ENCODE measurements at regions not wholly inside any gene's neighbourhood (a gene's known extent, or its start where the extent isn't known, plus 50 kb on each side); places are given as distances from the start of the nearest gene placed in this dataset.

DNA sequence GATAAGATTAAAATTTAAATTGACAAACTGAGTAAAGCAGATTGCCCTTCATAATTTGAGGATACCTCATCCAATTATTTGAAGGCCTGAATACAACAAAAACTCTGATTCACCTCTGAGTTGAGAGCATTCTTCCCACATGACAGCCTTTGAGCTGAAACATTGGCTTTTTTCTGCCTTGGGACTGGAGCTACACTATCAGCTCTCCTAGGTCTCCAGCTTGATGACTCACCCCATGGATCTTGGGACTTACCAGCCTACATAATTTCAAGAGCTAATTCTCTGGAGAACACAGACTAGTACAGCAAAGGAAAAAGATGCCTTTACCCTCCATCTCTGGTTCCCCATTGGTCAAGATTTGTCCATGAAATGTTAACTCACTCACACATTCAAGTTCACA lies 555.1 kb downstream of the FOXG1 start:
- no peak overlapping the region for H3K27ac ChIP-seq
- no peak for DNase-seq (ENCODE audit: low read depth, low spot score)

DNA sequence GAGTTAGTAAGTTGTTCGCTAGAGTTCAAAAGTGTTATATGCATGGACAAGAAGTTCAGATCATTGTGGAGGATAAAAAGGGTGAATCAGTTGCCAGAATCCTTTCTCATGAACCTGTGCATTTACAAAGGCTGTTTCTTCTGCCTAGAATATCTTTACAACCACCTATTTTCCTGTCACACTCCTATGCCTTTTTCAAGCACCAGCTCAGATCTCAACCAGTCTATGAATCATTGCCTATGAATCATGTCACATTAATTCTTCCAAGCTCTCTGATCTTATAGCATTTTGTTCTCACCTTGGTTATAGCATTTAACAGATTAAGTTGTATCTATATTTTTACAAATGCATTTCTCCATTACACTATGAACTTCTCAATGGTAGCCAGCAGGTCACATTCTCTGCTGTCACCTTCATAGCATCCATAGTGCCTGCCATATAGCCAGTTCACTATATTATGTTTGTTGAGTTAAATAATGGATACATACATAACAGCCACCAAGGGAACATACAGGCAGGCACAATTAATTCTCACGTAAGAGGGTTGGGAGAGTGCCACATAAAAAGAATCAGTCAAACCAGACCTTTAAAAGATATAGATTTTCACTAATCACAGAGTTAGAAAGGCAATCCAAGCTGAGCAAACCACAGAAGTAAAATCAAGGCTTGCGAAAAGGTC lies 573.0 kb downstream of the FOXG1 start:
- DNase-seq (ENCODE audit: low read depth, low spot score): no peak

GRCh38 chr14:29348504-29348903 lies 579.1 kb downstream of the PRKD1 start:
- no peak for DNase-seq (ENCODE audit: low read depth, low spot score)
- H3K27ac ChIP-seq: peak overlapping the region; percentile 83

More for the DNA sequence above, 573.0 kb downstream of the FOXG1 start:
- H3K27ac ChIP-seq: no peak overlapping the region

GRCh38 chr14:29350496-29350895 lies 577.2 kb downstream of the PRKD1 start:
- no peak for DNase-seq (ENCODE audit: low read depth, low spot score)
- no peak overlapping the region for H3K27ac ChIP-seq

DNA sequence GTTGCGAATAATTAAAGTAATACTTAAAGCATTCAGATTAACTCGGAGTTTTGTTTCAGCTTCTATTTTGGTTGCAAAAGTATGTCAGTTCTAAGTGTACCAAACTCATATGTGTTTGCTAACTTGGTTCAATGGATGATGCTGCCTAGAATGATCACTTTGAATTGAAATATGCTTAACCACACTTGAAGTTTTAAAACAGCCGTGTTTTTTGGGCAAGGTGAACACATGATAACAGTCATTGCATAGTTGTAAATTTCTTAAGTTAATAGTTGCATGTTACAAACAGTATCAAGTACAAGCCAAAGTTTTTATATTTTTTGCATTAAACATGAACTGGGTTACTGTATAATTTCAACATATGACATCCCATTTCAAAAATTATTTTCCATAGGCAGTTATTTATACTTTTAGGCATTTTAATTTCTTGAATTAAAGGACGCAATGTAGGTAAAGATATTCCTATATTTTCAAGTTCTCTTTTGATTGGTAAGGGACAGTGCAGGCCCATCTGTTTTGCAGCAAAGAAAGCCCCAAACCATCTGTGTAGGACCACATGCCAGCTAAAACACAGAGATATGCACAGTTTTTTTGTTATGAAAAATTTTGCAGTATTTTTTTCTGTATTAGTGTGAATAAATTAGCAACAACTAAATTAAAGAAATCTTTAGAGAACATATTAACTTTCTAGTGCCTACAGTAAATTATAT lies 575.5 kb downstream of the PRKD1 start:
- DNase-seq (ENCODE audit: low read depth, low spot score): no peak
- no peak overlapping the region for H3K27ac ChIP-seq

GRCh38 chr14:29352706-29353080 lies 575.0 kb downstream of the PRKD1 start:
- no peak for DNase-seq (ENCODE audit: low read depth, low spot score)

DNA sequence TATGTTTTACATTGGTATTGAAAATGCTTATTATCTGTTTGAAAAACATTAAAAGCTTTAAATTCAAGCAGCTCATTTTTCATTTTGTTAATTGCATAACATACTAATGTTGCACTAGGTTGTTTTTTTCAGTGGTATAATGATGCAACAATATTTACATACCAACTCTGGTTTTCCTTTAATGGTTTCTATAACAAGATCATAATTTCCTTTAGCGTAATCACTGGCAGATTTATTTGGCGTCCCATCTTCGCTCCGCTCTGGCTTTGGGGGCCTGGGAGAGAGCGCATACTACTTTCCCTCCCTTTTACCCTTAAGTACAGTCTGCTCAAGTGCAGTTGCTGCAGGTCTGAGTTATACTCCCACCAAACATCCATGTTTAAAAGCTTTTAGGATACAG lies 574.1 kb downstream of the PRKD1 start:
- H3K27ac ChIP-seq: no peak overlapping the region
- DNase-seq (ENCODE audit: low read depth, low spot score): no peak

More at GRCh38 chr14:29352706-29353080, 575.0 kb downstream of the PRKD1 start:
- no peak overlapping the region for H3K27ac ChIP-seq

DNA sequence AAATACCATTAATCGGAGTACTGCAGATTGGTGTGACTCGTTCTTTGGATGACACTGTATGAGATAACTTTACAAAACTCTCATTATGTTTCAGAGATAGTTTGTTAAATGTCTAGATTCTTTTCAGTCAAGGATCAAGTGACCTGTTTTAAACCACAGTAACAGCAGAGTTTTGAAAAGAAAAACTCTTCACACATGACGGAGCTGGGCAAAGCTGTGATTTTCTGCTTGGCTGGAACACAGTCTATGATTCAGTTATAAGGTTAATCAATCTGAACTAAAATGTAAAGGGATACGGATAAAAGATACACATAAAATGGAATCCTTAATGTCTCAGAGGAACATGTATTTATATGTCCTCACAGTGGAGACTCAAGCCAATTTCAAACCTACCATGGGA lies 573.2 kb downstream of the PRKD1 start:
- no peak for DNase-seq (ENCODE audit: low read depth, low spot score)
- H3K27ac ChIP-seq: no peak overlapping the region

DNA sequence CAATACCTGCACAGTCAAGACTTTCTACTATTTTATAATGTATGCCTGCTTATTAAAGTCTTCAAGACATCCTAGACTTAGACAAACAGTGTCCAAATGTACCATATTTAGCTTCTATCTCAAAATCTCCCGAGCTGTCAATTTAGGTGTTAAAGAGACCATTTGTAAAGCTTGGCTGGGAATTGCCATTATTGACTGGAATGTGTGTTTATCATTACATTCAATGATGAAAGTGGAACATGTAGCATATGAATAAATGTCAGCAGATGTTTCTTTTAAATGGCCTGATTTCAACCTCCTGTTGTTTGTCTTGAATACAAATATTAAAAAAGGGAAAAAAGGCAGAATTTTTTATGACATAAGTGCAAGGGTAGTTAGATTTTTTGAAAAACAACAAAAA lies 572.3 kb downstream of the PRKD1 start:
- no peak for DNase-seq (ENCODE audit: low read depth, low spot score)
- no peak overlapping the region for H3K27ac ChIP-seq

DNA sequence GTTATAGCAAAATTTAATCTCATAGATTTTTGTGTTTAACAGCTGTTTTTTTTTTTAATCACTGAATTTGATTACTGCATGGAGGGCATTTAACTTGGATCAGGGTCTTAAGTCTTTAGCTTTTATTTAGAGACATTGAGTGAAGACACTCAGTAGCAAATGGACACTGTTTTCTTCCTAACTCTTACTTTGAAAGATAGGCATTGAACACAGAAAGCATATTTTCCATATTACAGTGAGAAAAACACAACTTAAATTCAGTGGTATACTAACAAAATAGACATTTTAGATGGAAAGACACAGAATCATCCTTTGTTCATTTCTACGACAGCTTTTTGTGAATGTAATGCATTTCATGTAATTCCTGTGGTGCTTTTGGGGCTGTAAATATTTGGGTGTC lies 571.8 kb downstream of the PRKD1 start:
- no peak overlapping the region for H3K27ac ChIP-seq
- no peak for DNase-seq (ENCODE audit: low read depth, low spot score)

DNA sequence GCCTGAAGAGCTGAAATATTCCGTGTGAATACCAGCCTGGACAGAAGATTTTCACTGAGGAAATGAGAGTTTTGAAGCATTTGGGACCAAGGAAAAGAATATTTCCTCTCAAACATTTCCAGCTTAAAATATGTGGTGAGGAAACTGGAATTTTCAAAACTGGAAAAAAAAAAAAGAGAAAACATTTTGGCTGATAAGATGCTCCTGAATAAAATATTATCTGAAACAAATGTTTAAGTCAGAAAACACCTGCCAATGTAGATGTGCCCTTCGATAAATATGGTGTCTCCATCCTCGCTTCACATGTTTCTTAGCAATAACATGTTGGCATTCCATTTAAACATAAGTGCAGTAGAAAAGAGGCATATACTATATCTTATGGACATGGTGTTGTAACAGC lies 567.0 kb downstream of the PRKD1 start:
- DNase-seq (ENCODE audit: low read depth, low spot score): no peak
- no peak overlapping the region for H3K27ac ChIP-seq

DNA sequence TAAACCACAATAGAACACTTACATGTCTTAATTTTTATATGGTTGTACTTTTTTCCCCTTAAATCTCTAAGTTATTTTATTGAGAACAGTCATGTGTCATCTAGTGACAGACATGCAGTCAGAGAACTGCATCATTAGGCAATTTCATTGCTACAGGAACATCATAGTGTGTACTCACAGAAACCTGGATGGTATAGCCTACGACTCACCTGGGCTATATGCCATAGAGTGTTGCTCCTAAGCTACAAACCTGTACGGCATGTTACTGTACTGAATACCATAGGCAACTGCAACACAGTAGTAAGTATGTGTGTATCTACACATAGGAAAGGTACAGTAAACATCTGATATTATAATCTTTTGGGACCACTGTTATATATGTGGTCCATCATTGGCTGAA lies 557.6 kb downstream of the PRKD1 start:
- no peak for DNase-seq (ENCODE audit: low read depth, low spot score)
- no peak overlapping the region for H3K27ac ChIP-seq

DNA sequence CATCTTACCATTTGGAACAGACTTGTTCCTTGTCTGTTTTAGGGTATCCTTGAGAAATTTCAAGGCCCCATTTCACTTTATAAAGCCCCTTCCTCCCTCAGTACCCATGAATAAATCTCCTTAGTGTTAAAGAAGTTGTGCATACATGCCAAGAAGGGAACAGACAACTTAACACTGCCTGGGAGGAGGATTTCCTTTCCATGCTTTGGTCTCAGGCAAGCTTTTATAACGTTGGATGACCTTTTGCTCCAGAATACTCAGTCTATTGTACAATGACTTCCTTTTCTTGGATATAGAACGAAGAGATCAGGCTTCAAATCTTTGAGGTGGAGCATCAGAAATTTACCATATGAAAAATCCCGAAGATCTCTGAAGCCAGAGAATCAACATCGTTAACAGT lies 551.4 kb downstream of the PRKD1 start:
- no peak for DNase-seq (ENCODE audit: low read depth, low spot score)
- no peak overlapping the region for H3K27ac ChIP-seq

DNA sequence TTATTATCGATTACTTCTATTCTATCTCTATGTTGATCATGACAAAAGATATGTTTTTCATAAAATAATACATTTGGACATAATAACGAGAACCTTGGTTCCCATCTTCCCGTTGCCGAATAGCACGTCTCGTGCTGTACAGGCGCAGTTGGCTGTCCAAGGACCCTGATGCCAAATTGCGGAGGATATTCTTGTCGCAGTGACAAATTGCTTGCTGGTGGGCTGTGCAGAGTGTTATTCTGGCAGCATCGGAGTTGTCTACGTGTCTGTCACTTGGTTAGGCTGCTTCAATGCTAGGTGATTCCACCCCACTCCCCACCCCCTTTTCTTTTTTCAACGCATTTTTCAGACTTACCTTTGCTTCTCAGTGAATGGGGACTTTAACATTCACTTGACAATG lies 546.8 kb downstream of the PRKD1 start:
- no peak overlapping the region for H3K27ac ChIP-seq
- no peak for DNase-seq (ENCODE audit: low read depth, low spot score)

GRCh38 chr14:29388571-29388970 lies 539.1 kb downstream of the PRKD1 start:
- no peak for DNase-seq (ENCODE audit: low read depth, low spot score)
- H3K27ac ChIP-seq: no peak overlapping the region

- no peak for DNase-seq (ENCODE audit: low read depth, low spot score)
- H3K27ac ChIP-seq: no peak overlapping the region
Observed at GRCh38 chr14:29390081-29390832, 537.4 kb downstream of the PRKD1 start.

- no peak overlapping the region for H3K27ac ChIP-seq
- no peak for DNase-seq (ENCODE audit: low read depth, low spot score)
Observed at GRCh38 chr14:29391231-29391630, 536.4 kb downstream of the PRKD1 start.

DNA sequence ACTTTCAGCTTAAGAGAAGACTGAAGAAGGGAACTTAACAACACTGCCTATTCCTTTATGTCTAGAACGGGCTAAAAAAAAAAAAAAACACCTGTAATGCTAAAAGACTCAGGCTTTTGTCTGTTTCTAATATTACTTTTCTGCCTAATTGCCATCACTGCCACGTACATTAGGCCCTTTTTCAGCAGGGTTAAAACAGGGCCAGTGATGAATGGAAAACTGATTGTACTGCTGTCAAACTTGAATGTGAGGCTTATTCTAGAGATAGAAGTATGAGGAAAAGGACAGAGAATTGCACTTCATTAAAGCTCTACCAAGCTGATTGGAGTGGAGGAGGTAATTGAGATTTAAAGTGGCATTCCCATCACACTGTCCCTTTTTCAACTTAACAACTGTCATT lies 535.8 kb downstream of the PRKD1 start:
- no peak overlapping the region for H3K27ac ChIP-seq
- no peak for DNase-seq (ENCODE audit: low read depth, low spot score)

- H3K27ac ChIP-seq: no peak overlapping the region
- no peak for DNase-seq (ENCODE audit: low read depth, low spot score)
Observed at GRCh38 chr14:29392287-29392686, 535.4 kb downstream of the PRKD1 start.

DNA sequence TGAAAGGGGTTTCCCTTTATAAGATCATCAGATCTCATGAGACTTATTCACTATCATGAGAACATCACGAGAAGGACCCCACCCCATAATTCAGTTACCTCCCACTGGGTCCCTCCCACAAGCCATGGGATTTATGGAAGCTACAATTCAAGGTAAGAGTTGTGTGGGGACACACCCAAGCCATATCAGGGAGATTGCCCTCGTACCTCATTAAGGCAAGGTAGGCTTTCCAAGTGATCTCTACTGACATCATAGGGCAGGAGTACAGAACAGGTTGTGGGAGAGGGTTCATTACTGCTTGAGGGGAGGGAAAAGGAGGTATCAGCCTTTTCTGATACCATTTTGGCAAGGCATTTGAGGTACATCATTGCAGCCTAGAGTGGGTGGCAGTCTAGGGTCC lies 524.6 kb downstream of the PRKD1 start:
- DNase-seq (ENCODE audit: low read depth, low spot score): no peak
- H3K27ac ChIP-seq: no peak overlapping the region

DNA sequence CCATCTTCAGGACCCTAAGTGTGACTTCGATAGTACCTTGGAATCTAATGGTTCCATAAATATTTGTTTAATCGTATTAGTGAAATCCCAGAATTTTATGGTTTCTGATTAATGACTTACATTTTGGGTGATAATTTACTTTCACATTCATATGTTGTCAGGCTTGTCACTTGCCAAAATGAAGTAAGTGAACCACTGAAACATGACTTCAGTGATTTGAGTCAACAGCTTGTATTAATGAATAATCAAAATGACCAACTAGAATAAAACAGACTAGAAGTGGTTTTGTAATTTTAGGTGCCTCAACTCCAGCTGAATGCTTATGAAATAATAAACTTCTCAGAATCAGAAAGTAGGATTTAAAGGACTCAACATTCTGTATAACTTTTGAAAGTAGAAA lies 517.1 kb downstream of the PRKD1 start:
- no peak overlapping the region for H3K27ac ChIP-seq
- DNase-seq (ENCODE audit: low read depth, low spot score): no peak
